ENCODE measurements at regions not wholly inside any gene's neighbourhood (a gene's known extent, or its start where the extent isn't known, plus 50 kb on each side); places are given as distances from the start of the nearest gene placed in this dataset.
"Not testable (repeated sequence)": the region's sequence is repeated elsewhere in the genome, so short reads cannot be mapped to it uniquely, and the experiment has no call there.

GRCh38 chr9:39483880-39484279 lies 128.4 kb downstream of the SPATA31A1 start:
- H3K9me3 Mint-ChIP-seq (ENCODE audit: insufficient read depth); H3K4me1 Mint-ChIP-seq; H3K27ac ChIP-seq (ENCODE audit: low read length in 2 of 2); H3K27me3 Mint-ChIP-seq; H3K79me2 ChIP-seq (ENCODE audit: control insufficient read depth, insufficient read depth, low read length); intact Hi-C loops (cut with micrococcal nuclease); H3K4me3 Mint-ChIP-seq; POLR2A ChIA-PET; DNase-seq; H3K27ac Mint-ChIP-seq; H4K20me1 ChIP-seq (ENCODE audit: control insufficient read depth, insufficient read depth, low read length, poor library complexity, severe bottlenecking); ATAC-seq (ENCODE audit: low read depth); H2AFZ ChIP-seq (ENCODE audit: insufficient read depth, low read depth, low read length, poor library complexity, severe bottlenecking); H3K4me3 ChIP-seq (ENCODE audit: control extremely low read depth in 1 of 5, extremely low read depth in 1 of 5, insufficient read depth in 1 of 5, low read depth in 2 of 5, low read length in 4 of 5); H3K9me3 ChIP-seq (ENCODE audit: control extremely low read depth in 1 of 3, control insufficient read depth in 2 of 3, insufficient read depth in 1 of 3, low read length in 2 of 3); H3K4me1 ChIP-seq (ENCODE audit: control insufficient read depth in 2 of 2, insufficient read depth in 2 of 2, low read length in 2 of 2); CTCF ChIA-PET; H3K27me3 ChIP-seq (replicated peaks in 1 of 4; ENCODE audit: control extremely low read depth in 1 of 4, control insufficient read depth in 3 of 4, insufficient read depth in 4 of 4, low read length in 3 of 4); H3K36me3 ChIP-seq (replicated peaks in 1 of 2; ENCODE audit: control extremely low read depth in 1 of 2, control insufficient read depth in 1 of 2, extremely low read depth in 1 of 2, insufficient read depth in 2 of 2, low read length in 1 of 2); H3K4me2 ChIP-seq (replicated peaks; ENCODE audit: low read depth, low read length, poor library complexity, severe bottlenecking); H3K9ac ChIP-seq (ENCODE audit: low read length): not testable (repeated sequence)
- WGBS (ENCODE audit: insufficient coverage) = no CpG with 5 or more reads among the region's 2 CpGs

GRCh38 chr9:39484292-39484691 lies 128.8 kb downstream of the SPATA31A1 start:
- ATAC-seq (ENCODE audit: low read depth); H3K36me3 ChIP-seq (replicated peaks in 1 of 2; ENCODE audit: control extremely low read depth in 1 of 2, control insufficient read depth in 1 of 2, extremely low read depth in 1 of 2, insufficient read depth in 2 of 2, low read length in 1 of 2); H3K4me1 ChIP-seq (ENCODE audit: control insufficient read depth in 2 of 2, insufficient read depth in 2 of 2, low read length in 2 of 2); H3K27me3 ChIP-seq (replicated peaks in 1 of 4; ENCODE audit: control extremely low read depth in 1 of 4, control insufficient read depth in 3 of 4, insufficient read depth in 4 of 4, low read length in 3 of 4); H3K9ac ChIP-seq (ENCODE audit: low read length); H3K27me3 Mint-ChIP-seq; H3K27ac ChIP-seq (ENCODE audit: low read length in 2 of 2); H3K27ac Mint-ChIP-seq; H3K9me3 ChIP-seq (ENCODE audit: control extremely low read depth in 1 of 3, control insufficient read depth in 2 of 3, insufficient read depth in 1 of 3, low read length in 2 of 3); H4K20me1 ChIP-seq (ENCODE audit: control insufficient read depth, insufficient read depth, low read length, poor library complexity, severe bottlenecking); H3K4me3 Mint-ChIP-seq; CTCF ChIA-PET; H3K9me3 Mint-ChIP-seq (ENCODE audit: insufficient read depth); POLR2A ChIA-PET; H3K79me2 ChIP-seq (ENCODE audit: control insufficient read depth, insufficient read depth, low read length); H3K4me1 Mint-ChIP-seq; DNase-seq; H3K4me2 ChIP-seq (replicated peaks; ENCODE audit: low read depth, low read length, poor library complexity, severe bottlenecking); intact Hi-C loops (cut with micrococcal nuclease); H3K4me3 ChIP-seq (ENCODE audit: control extremely low read depth in 1 of 5, extremely low read depth in 1 of 5, insufficient read depth in 1 of 5, low read depth in 2 of 5, low read length in 4 of 5); H2AFZ ChIP-seq (ENCODE audit: insufficient read depth, low read depth, low read length, poor library complexity, severe bottlenecking): not testable (repeated sequence)
- WGBS (ENCODE audit: insufficient coverage) = no CpG with 5 or more reads among the region's 1 CpG

GRCh38 chr9:39487477-39487876 lies 132.0 kb downstream of the SPATA31A1 start:
- CTCF ChIA-PET; DNase-seq; H3K4me2 ChIP-seq (replicated peaks; ENCODE audit: low read depth, low read length, poor library complexity, severe bottlenecking); H3K27me3 ChIP-seq (replicated peaks in 1 of 4; ENCODE audit: control extremely low read depth in 1 of 4, control insufficient read depth in 3 of 4, insufficient read depth in 4 of 4, low read length in 3 of 4); H4K20me1 ChIP-seq (ENCODE audit: control insufficient read depth, insufficient read depth, low read length, poor library complexity, severe bottlenecking); H3K9ac ChIP-seq (ENCODE audit: low read length); H3K27me3 Mint-ChIP-seq; H3K79me2 ChIP-seq (ENCODE audit: control insufficient read depth, insufficient read depth, low read length); H3K4me1 Mint-ChIP-seq; H2AFZ ChIP-seq (ENCODE audit: insufficient read depth, low read depth, low read length, poor library complexity, severe bottlenecking); H3K4me1 ChIP-seq (ENCODE audit: control insufficient read depth in 2 of 2, insufficient read depth in 2 of 2, low read length in 2 of 2); H3K27ac ChIP-seq (ENCODE audit: low read length in 2 of 2); POLR2A ChIA-PET; H3K9me3 Mint-ChIP-seq (ENCODE audit: insufficient read depth); H3K27ac Mint-ChIP-seq; H3K36me3 ChIP-seq (replicated peaks in 1 of 2; ENCODE audit: control extremely low read depth in 1 of 2, control insufficient read depth in 1 of 2, extremely low read depth in 1 of 2, insufficient read depth in 2 of 2, low read length in 1 of 2); H3K9me3 ChIP-seq (ENCODE audit: control extremely low read depth in 1 of 3, control insufficient read depth in 2 of 3, insufficient read depth in 1 of 3, low read length in 2 of 3); H3K4me3 ChIP-seq (ENCODE audit: control extremely low read depth in 1 of 5, extremely low read depth in 1 of 5, insufficient read depth in 1 of 5, low read depth in 2 of 5, low read length in 4 of 5); intact Hi-C loops (cut with micrococcal nuclease); H3K4me3 Mint-ChIP-seq; ATAC-seq (ENCODE audit: low read depth): not testable (repeated sequence)
- 100% methylated on average over 1 of the region's 16 CpGs for WGBS (ENCODE audit: insufficient coverage)

GRCh38 chr9:39496248-39496647 lies 140.8 kb downstream of the SPATA31A1 start:
- ATAC-seq (ENCODE audit: low read depth); H4K20me1 ChIP-seq (ENCODE audit: control insufficient read depth, insufficient read depth, low read length, poor library complexity, severe bottlenecking); H3K27me3 ChIP-seq (replicated peaks in 1 of 4; ENCODE audit: control extremely low read depth in 1 of 4, control insufficient read depth in 3 of 4, insufficient read depth in 4 of 4, low read length in 3 of 4); POLR2A ChIA-PET; H3K79me2 ChIP-seq (ENCODE audit: control insufficient read depth, insufficient read depth, low read length); DNase-seq; H3K4me2 ChIP-seq (replicated peaks; ENCODE audit: low read depth, low read length, poor library complexity, severe bottlenecking); H3K4me1 Mint-ChIP-seq; H3K4me1 ChIP-seq (ENCODE audit: control insufficient read depth in 2 of 2, insufficient read depth in 2 of 2, low read length in 2 of 2); H3K27ac Mint-ChIP-seq; CTCF ChIA-PET; H3K9me3 Mint-ChIP-seq (ENCODE audit: insufficient read depth); H3K9ac ChIP-seq (ENCODE audit: low read length); H3K27ac ChIP-seq (ENCODE audit: low read length in 2 of 2); H3K36me3 ChIP-seq (replicated peaks in 1 of 2; ENCODE audit: control extremely low read depth in 1 of 2, control insufficient read depth in 1 of 2, extremely low read depth in 1 of 2, insufficient read depth in 2 of 2, low read length in 1 of 2); H3K27me3 Mint-ChIP-seq; H3K4me3 Mint-ChIP-seq; H3K9me3 ChIP-seq (ENCODE audit: control extremely low read depth in 1 of 3, control insufficient read depth in 2 of 3, insufficient read depth in 1 of 3, low read length in 2 of 3); H3K4me3 ChIP-seq (ENCODE audit: control extremely low read depth in 1 of 5, extremely low read depth in 1 of 5, insufficient read depth in 1 of 5, low read depth in 2 of 5, low read length in 4 of 5); H2AFZ ChIP-seq (ENCODE audit: insufficient read depth, low read depth, low read length, poor library complexity, severe bottlenecking); intact Hi-C loops (cut with micrococcal nuclease): not testable (repeated sequence)
- WGBS (ENCODE audit: insufficient coverage) = no CpG with 5 or more reads among the region's 4 CpGs
